GM11168 (cell line): ENCODE measurements at regions not wholly inside any gene's neighbourhood (a gene's known extent, or its start where the extent isn't known, plus 50 kb on each side); places are given as distances from the start of the nearest gene placed in this dataset.

Source experiments
- in situ Hi-C: fragments of 300-500 bp; cut with MboI; formaldehyde crosslinking; loops from one replicate; pipeline ENCODE4 v1.12.0; 2022; ENCODE audit warnings: low sequenced_read_pairs; ENCODE audit not compliant: unreplicated experiment

- in situ Hi-C loops, result no loop called here
Measured at GRCh38 chr2:153052807-153053559, 334.6 kb downstream of the ARL6IP6 start.

GRCh38 chr2:153047220-153047619 is 328.8 kb downstream of the ARL6IP6 start:
- in situ Hi-C loops, result no loop called here

- in situ Hi-C loops, result no loop called here
Measured at GRCh38 chr2:153043385-153043784, 325.0 kb downstream of the ARL6IP6 start.

GRCh38 chr2:153028626-153029025 is 310.2 kb downstream of the ARL6IP6 start:
- in situ Hi-C loops, result no loop called here

GRCh38 chr2:153027533-153027932 is 309.1 kb downstream of the ARL6IP6 start:
- in situ Hi-C loops, result no loop called here

GRCh38 chr2:153020201-153020600 is 301.8 kb downstream of the ARL6IP6 start:
- in situ Hi-C loops, result no loop called here

- in situ Hi-C loops, result no loop called here
Measured at GRCh38 chr2:153005071-153005730, 286.8 kb downstream of the ARL6IP6 start.

GRCh38 chr2:153004627-153005026 is 286.2 kb downstream of the ARL6IP6 start:
- in situ Hi-C loops, result no loop called here

GRCh38 chr2:152974146-152974545 is 255.7 kb downstream of the ARL6IP6 start:
- in situ Hi-C loops, result no loop called here

GRCh38 chr2:152971685-152972084 is 253.3 kb downstream of the ARL6IP6 start:
- in situ Hi-C loops, result no loop called here

- in situ Hi-C loops, result no loop called here
Measured at GRCh38 chr2:152962446-152962845, 244.0 kb downstream of the ARL6IP6 start.

- in situ Hi-C loops, result no loop called here
Measured at GRCh38 chr2:152961351-152961750, 242.9 kb downstream of the ARL6IP6 start.

GRCh38 chr2:152950126-152950525 is 231.7 kb downstream of the ARL6IP6 start:
- in situ Hi-C loops, result no loop called here

- in situ Hi-C loops, result no loop called here
Measured at GRCh38 chr2:152944099-152944498, 225.7 kb downstream of the ARL6IP6 start.

- in situ Hi-C loops, result no loop called here
Measured at GRCh38 chr2:152942940-152943440, 224.6 kb downstream of the ARL6IP6 start.

GRCh38 chr2:152930501-152930900 is 212.1 kb downstream of the ARL6IP6 start:
- in situ Hi-C loops, result no loop called here

- in situ Hi-C loops, result no loop called here
Measured at GRCh38 chr2:152929628-152930027, 211.2 kb downstream of the ARL6IP6 start.

- in situ Hi-C loops, result no loop called here
Measured at GRCh38 chr2:152925547-152926448, 207.4 kb downstream of the ARL6IP6 start.

- in situ Hi-C loops, result no loop called here
Measured at GRCh38 chr2:152924722-152925121, 206.3 kb downstream of the ARL6IP6 start.

- in situ Hi-C loops, result no loop called here
Measured at GRCh38 chr2:152924219-152924618, 205.8 kb downstream of the ARL6IP6 start.

GRCh38 chr2:152920846-152921245 is 202.4 kb downstream of the ARL6IP6 start:
- in situ Hi-C loops, result no loop called here
